ENCODE measurements at regions not wholly inside any gene's neighbourhood (a gene's known extent, or its start where the extent isn't known, plus 50 kb on each side); places are given as distances from the start of the nearest gene placed in this dataset.

DNA sequence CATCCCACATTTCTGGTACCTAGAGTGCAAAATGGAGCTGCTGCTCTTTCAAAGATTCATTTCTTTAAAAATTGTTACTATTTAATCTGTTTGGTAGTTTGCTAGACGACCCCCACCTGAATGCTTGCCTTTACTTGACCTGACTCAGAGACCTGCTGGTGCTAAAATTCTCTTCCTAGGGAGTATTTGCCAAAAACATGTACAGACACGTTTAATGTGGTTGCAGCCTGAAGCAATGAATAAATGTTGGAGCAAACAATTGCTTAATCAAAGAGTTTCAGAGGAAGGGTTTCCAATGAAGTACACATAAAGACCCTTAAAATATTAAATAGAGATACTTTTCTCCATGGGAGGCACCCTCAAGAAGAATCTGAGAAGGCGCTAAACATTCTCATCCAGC, 734.4 kb downstream of the CBLN2 start:
- ChIA-PET CTCF (no interaction called here), POLR2A (no interaction called here)
- H3K36me3 ChIP-seq (ENCODE audit: control insufficient read depth, insufficient read depth, low read length) = no peaks in the 10 kb centered on the region
- no peak overlapping the region for H3K27ac ChIP-seq (ENCODE audit: low read length)
- intact Hi-C loops (cut with micrococcal nuclease; ENCODE audit: unreplicated experiment) (no loop called here), in situ Hi-C loops (cut with HindIII; ENCODE audit: low pct_unique_long_range_greater_than_20kb, low sequenced_read_pairs) (no loop called here)
- H3K4me3 ChIP-seq (ENCODE audit: low read depth in 2 of 2, low read length in 2 of 2) = no peak overlapping the region
- TF ChIP-seq, protein P1, sequence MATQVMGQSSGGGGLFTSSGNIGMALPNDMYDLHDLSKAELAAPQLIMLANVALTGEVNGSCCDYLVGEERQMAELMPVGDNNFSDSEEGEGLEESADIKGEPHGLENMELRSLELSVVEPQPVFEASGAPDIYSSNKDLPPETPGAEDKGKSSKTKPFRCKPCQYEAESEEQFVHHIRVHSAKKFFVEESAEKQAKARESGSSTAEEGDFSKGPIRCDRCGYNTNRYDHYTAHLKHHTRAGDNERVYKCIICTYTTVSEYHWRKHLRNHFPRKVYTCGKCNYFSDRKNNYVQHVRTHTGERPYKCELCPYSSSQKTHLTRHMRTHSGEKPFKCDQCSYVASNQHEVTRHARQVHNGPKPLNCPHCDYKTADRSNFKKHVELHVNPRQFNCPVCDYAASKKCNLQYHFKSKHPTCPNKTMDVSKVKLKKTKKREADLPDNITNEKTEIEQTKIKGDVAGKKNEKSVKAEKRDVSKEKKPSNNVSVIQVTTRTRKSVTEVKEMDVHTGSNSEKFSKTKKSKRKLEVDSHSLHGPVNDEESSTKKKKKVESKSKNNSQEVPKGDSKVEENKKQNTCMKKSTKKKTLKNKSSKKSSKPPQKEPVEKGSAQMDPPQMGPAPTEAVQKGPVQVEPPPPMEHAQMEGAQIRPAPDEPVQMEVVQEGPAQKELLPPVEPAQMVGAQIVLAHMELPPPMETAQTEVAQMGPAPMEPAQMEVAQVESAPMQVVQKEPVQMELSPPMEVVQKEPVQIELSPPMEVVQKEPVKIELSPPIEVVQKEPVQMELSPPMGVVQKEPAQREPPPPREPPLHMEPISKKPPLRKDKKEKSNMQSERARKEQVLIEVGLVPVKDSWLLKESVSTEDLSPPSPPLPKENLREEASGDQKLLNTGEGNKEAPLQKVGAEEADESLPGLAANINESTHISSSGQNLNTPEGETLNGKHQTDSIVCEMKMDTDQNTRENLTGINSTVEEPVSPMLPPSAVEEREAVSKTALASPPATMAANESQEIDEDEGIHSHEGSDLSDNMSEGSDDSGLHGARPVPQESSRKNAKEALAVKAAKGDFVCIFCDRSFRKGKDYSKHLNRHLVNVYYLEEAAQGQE (IDR thresholded peaks at IDR 0.05; ENCODE audit: insufficient read depth in 1 of 2, low read depth in 2 of 2, low read length in 1 of 2) = no peak
- TF ChIP-seq SIN3A (IDR thresholded peaks at IDR 0.05; ENCODE audit: borderline replicate concordance, insufficient read depth, low read depth, low read length) (no peak), TCF7L2 (IDR thresholded peaks at IDR 0.05; ENCODE audit: low read depth, low read length) (no peak), POLR2AphosphoS5 (IDR thresholded peaks at IDR 0.05; ENCODE audit: low read depth, low read length) (no peak)
- TF ChIP-seq, protein P2, sequence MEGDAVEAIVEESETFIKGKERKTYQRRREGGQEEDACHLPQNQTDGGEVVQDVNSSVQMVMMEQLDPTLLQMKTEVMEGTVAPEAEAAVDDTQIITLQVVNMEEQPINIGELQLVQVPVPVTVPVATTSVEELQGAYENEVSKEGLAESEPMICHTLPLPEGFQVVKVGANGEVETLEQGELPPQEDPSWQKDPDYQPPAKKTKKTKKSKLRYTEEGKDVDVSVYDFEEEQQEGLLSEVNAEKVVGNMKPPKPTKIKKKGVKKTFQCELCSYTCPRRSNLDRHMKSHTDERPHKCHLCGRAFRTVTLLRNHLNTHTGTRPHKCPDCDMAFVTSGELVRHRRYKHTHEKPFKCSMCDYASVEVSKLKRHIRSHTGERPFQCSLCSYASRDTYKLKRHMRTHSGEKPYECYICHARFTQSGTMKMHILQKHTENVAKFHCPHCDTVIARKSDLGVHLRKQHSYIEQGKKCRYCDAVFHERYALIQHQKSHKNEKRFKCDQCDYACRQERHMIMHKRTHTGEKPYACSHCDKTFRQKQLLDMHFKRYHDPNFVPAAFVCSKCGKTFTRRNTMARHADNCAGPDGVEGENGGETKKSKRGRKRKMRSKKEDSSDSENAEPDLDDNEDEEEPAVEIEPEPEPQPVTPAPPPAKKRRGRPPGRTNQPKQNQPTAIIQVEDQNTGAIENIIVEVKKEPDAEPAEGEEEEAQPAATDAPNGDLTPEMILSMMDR (IDR thresholded peaks at IDR 0.05) = no peak
- ATAC-seq (no peak), DNase-seq (ENCODE audit: low read depth, low spot score) (no peak)
- no TSS peak for BruUV-seq (replicated peaks)
- H3K4me1 ChIP-seq (ENCODE audit: control insufficient read depth, insufficient read depth, low read length) = no peaks in the 10 kb centered on the region
- H3K9me3 ChIP-seq (ENCODE audit: control insufficient read depth, insufficient read depth, low read depth, low read length) = no peaks in the 10 kb centered on the region
- no peaks in the 10 kb centered on the region for H3K27me3 ChIP-seq (ENCODE audit: control insufficient read depth, insufficient read depth, low read length)

DNA sequence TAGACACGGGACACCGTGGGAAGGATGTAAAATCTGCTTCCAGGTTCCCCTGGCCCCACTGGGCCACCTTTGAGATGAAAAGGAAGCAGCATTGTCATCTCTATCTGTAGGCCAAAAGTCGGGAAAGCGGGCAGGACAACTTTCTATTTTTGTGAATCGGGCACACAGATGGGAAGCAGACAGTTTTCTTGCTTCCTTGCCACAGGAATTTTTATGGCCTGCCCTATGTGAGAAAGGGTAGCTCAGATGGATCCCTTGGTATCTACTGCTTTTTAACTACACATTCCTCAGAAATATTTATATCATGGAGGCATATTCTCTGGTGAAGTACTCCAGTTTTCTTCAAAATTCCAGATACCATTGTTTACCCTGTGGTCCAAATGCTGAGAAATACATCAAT, 735.5 kb downstream of the CBLN2 start:
- ChIA-PET CTCF (no interaction called here), POLR2A (no interaction called here)
- no TSS peak for BruUV-seq (replicated peaks)
- H3K27ac ChIP-seq (ENCODE audit: low read length) = no peak overlapping the region
- in situ Hi-C loops (cut with HindIII; ENCODE audit: low pct_unique_long_range_greater_than_20kb, low sequenced_read_pairs) = no loop called here
- TF ChIP-seq POLR2AphosphoS5 (IDR thresholded peaks at IDR 0.05; ENCODE audit: low read depth, low read length) (no peak), SIN3A (IDR thresholded peaks at IDR 0.05; ENCODE audit: borderline replicate concordance, insufficient read depth, low read depth, low read length) (no peak), TCF7L2 (IDR thresholded peaks at IDR 0.05; ENCODE audit: low read depth, low read length) (no peak)
- TF ChIP-seq, protein P1 (IDR thresholded peaks at IDR 0.05; ENCODE audit: insufficient read depth in 1 of 2, low read depth in 2 of 2, low read length in 1 of 2) = no peak
- TF ChIP-seq, protein P2 (IDR thresholded peaks at IDR 0.05) = no peak
- H3K9me3 ChIP-seq (ENCODE audit: control insufficient read depth, insufficient read depth, low read depth, low read length) = no peaks in the 10 kb centered on the region
- no peaks in the 10 kb centered on the region for H3K27me3 ChIP-seq (ENCODE audit: control insufficient read depth, insufficient read depth, low read length)
- intact Hi-C loops (cut with micrococcal nuclease; ENCODE audit: unreplicated experiment) = no loop called here
- no peaks in the 10 kb centered on the region for H3K4me1 ChIP-seq (ENCODE audit: control insufficient read depth, insufficient read depth, low read length)
- DNase-seq (ENCODE audit: low read depth, low spot score) = no peak
- H3K36me3 ChIP-seq (ENCODE audit: control insufficient read depth, insufficient read depth, low read length) = no peaks in the 10 kb centered on the region
- H3K4me3 ChIP-seq (ENCODE audit: low read depth in 2 of 2, low read length in 2 of 2) = no peak overlapping the region
- ATAC-seq = no peak
